ENCODE measurements at regions not wholly inside any gene's neighbourhood (a gene's known extent, or its start where the extent isn't known, plus 50 kb on each side); places are given as distances from the start of the nearest gene placed in this dataset.

GRCh38 chr9:84490206-84490841 lies 149.8 kb upstream of the SLC28A3 start:
- WGBS (ENCODE audit: low lambda C conversion rate, missing lambda C conversion rate), result 75% methylated on average over 3 of the region's 3 CpGs
- Histone ChIP-seq H3K79me2 (no peaks in the 10 kb centered on the region), H3K4me3 (no peak overlapping the region), H3K9me2 (replicated peaks; ENCODE audit: insufficient read depth) (no peaks in the 10 kb centered on the region), H2AFZ (no peak overlapping the region), H4K20me1 (ENCODE audit: insufficient read depth, poor library complexity, severe bottlenecking) (no peaks in the 10 kb centered on the region), H3K4me1 (ENCODE audit: insufficient read depth) (no peaks in the 10 kb centered on the region), H3K27ac (no peak overlapping the region), H3K27me3 (no peaks in the 10 kb centered on the region), H3K9me3 (ENCODE audit: low read depth) (no peaks in the 10 kb centered on the region), H3K4me2 (no peak overlapping the region), H3K36me3 (replicated peaks; ENCODE audit: insufficient read depth, low read depth) (no peaks in the 10 kb centered on the region)
- TF ChIP-seq EZH2 (IDR thresholded peaks at IDR 0.05; ENCODE audit: borderline replicate concordance) (no peak), CTCF (IDR thresholded peaks at IDR 0.05; ENCODE audit: poor library complexity) (no peak), EZH2phosphoT487 (IDR thresholded peaks at IDR 0.05; ENCODE audit: low read depth, severe bottlenecking, unreplicated experiment) (no peak)
- no peak for DNase-seq (ENCODE audit: low spot score)

GRCh38 chr9:84490842-84491325 lies 150.3 kb upstream of the SLC28A3 start:
- no peak overlapping the region for H3K4me2 ChIP-seq
- no peaks in the 10 kb centered on the region for H3K9me3 ChIP-seq (ENCODE audit: low read depth)
- H3K9me2 ChIP-seq (replicated peaks; ENCODE audit: insufficient read depth), result no peaks in the 10 kb centered on the region
- H2AFZ ChIP-seq, result no peak overlapping the region
- no peaks in the 10 kb centered on the region for H3K27me3 ChIP-seq
- no peaks in the 10 kb centered on the region for H3K36me3 ChIP-seq (replicated peaks; ENCODE audit: insufficient read depth, low read depth)
- no peak for TF ChIP-seq EZH2phosphoT487 (IDR thresholded peaks at IDR 0.05; ENCODE audit: low read depth, severe bottlenecking, unreplicated experiment)
- no peak for TF ChIP-seq CTCF (IDR thresholded peaks at IDR 0.05; ENCODE audit: poor library complexity)
- TF ChIP-seq EZH2 (IDR thresholded peaks at IDR 0.05; ENCODE audit: borderline replicate concordance), result no peak
- 100% methylated on average over 1 of the region's 1 CpG for WGBS (ENCODE audit: low lambda C conversion rate, missing lambda C conversion rate)
- H3K27ac ChIP-seq, result no peak overlapping the region
- no peaks in the 10 kb centered on the region for H3K4me1 ChIP-seq (ENCODE audit: insufficient read depth)
- H4K20me1 ChIP-seq (ENCODE audit: insufficient read depth, poor library complexity, severe bottlenecking), result no peaks in the 10 kb centered on the region
- no peak overlapping the region for H3K4me3 ChIP-seq
- no peak for DNase-seq (ENCODE audit: low spot score)
- H3K79me2 ChIP-seq, result no peaks in the 10 kb centered on the region

- Histone ChIP-seq H3K9me2 (replicated peaks; ENCODE audit: insufficient read depth) (no peaks in the 10 kb centered on the region), H4K20me1 (ENCODE audit: insufficient read depth, poor library complexity, severe bottlenecking) (no peaks in the 10 kb centered on the region), H2AFZ (no peak overlapping the region), H3K4me2 (no peak overlapping the region), H3K36me3 (replicated peaks; ENCODE audit: insufficient read depth, low read depth) (no peaks in the 10 kb centered on the region), H3K27me3 (no peaks in the 10 kb centered on the region), H3K4me1 (ENCODE audit: insufficient read depth) (no peaks in the 10 kb centered on the region), H3K4me3 (no peak overlapping the region), H3K79me2 (no peaks in the 10 kb centered on the region), H3K9me3 (ENCODE audit: low read depth) (no peaks in the 10 kb centered on the region), H3K27ac (no peak overlapping the region)
- DNase-seq (ENCODE audit: low spot score), result no peak
- WGBS (ENCODE audit: low lambda C conversion rate, missing lambda C conversion rate), result 65% methylated on average over 3 of the region's 3 CpGs
- TF ChIP-seq EZH2phosphoT487 (IDR thresholded peaks at IDR 0.05; ENCODE audit: low read depth, severe bottlenecking, unreplicated experiment), result no peak
- TF ChIP-seq CTCF (IDR thresholded peaks at IDR 0.05; ENCODE audit: poor library complexity), result no peak
- no peak for TF ChIP-seq EZH2 (IDR thresholded peaks at IDR 0.05; ENCODE audit: borderline replicate concordance)
Observed at GRCh38 chr9:84492366-84493159, 152.0 kb upstream of the SLC28A3 start.
